ENCODE measurements at regions not wholly inside any gene's neighbourhood (a gene's known extent, or its start where the extent isn't known, plus 50 kb on each side); places are given as distances from the start of the nearest gene placed in this dataset.

GRCh38 chr18:29172756-29173067 lies 995.8 kb upstream of the CDH2 start:
- Histone ChIP-seq H3K36me3 (ENCODE audit: control insufficient read depth in 2 of 2, insufficient read depth in 2 of 2, low read length in 1 of 2) (no peaks in the 10 kb centered on the region), H3K27me3 (replicated peaks in 1 of 2; ENCODE audit: control insufficient read depth in 2 of 2, insufficient read depth in 2 of 2, low read length in 1 of 2) (no peaks in the 10 kb centered on the region; a peak in 1 of 4 replicates), H3K9me3 (replicated peaks; ENCODE audit: control insufficient read depth, insufficient read depth, low read length) (no peaks in the 10 kb centered on the region), H3K79me2 (ENCODE audit: control insufficient read depth, insufficient read depth, low read length) (no peaks in the 10 kb centered on the region), H3K27ac (ENCODE audit: control insufficient read depth, insufficient read depth) (no peak overlapping the region), H3K4me1 (ENCODE audit: control insufficient read depth, insufficient read depth, low read length) (no peaks in the 10 kb centered on the region), H3K4me3 (no peak overlapping the region), H4K20me1 (ENCODE audit: control insufficient read depth, insufficient read depth) (no peaks in the 10 kb centered on the region), H3K4me2 (ENCODE audit: control insufficient read depth, insufficient read depth) (no peak overlapping the region), H3K9ac (ENCODE audit: control insufficient read depth, insufficient read depth, low read length) (no peak overlapping the region), H2AFZ (ENCODE audit: control insufficient read depth, low read depth, low read length) (no peak overlapping the region)
- ChIA-PET RAD21 (ENCODE audit: unreplicated experiment) (no interaction called here), SMC1A (ENCODE audit: uncharacterized antibody, unreplicated experiment) (no interaction called here), CTCF (no interaction called here), POLR2A (no interaction called here)
- no peak for FAIRE-seq
- no peak for TF ChIP-seq WRNIP1 (IDR thresholded peaks at IDR 0.05; ENCODE audit: borderline replicate concordance, low read depth, low read length)
- no peak for TF ChIP-seq KLF5 (IDR thresholded peaks at IDR 0.05; ENCODE audit: partially characterized antibody)
- no peak for TF ChIP-seq RELA (IDR thresholded peaks at IDR 0.05; ENCODE audit: borderline replicate concordance, partially characterized antibody)
- TF ChIP-seq NFYA (IDR thresholded peaks at IDR 0.05; ENCODE audit: borderline replicate concordance, low read depth, low read length), result no peak
- no peak for TF ChIP-seq PRDM15 (CRISPR knock-in tag; IDR thresholded peaks at IDR 0.05)
- ATAC-seq, result no peak
- in situ Hi-C loops (cut with MboI), result no loop called here
- intact Hi-C loops (cut with micrococcal nuclease; ENCODE audit: unreplicated experiment), result no loop called here
- BruUV-seq (replicated peaks), result no TSS peak
- no peak for DNase-seq (ENCODE audit: low read depth, low spot score)
- 0% methylated on average over 1 of the region's 1 CpG for WGBS (ENCODE audit: insufficient coverage, insufficient replicate concordance, low lambda C conversion rate, missing lambda C conversion rate)
